ENCODE measurements at regions not wholly inside any gene's neighbourhood (a gene's known extent, or its start where the extent isn't known, plus 50 kb on each side); places are given as distances from the start of the nearest gene placed in this dataset.

DNA sequence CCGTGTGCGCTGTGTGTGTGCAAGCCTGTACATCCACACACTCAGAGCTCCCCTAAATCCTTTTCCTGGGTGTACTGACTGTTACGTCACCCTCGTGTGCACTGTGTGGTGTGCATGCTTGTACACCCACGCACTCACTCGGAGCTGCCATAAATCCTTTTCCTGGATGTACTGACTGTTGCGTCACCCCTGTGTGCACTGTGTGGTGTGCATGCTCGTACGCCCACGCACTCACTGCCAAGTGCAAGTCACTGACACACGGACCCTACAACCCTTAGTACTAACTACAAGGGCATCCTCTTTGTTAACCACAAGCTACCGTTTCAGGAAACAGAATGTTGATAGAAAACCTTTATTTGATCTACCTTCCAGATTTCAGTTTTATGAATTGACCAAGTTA lies 983.4 kb downstream of the EFNB2 start:
- Histone ChIP-seq H3K4me3 (ENCODE audit: low read depth in 1 of 2, low read length in 1 of 2) (no peak overlapping the region), H3K27ac (no peak overlapping the region), H3K27me3 (no peaks in the 10 kb centered on the region), H3K36me3 (no peaks in the 10 kb centered on the region), H3K9me3 (no peaks in the 10 kb centered on the region), H3K4me1 (ENCODE audit: control insufficient read depth in 1 of 2, insufficient read depth in 1 of 2, low read depth in 1 of 2, low read length in 1 of 2) (no peaks in the 10 kb centered on the region)
- TF ChIP-seq, protein P1, sequence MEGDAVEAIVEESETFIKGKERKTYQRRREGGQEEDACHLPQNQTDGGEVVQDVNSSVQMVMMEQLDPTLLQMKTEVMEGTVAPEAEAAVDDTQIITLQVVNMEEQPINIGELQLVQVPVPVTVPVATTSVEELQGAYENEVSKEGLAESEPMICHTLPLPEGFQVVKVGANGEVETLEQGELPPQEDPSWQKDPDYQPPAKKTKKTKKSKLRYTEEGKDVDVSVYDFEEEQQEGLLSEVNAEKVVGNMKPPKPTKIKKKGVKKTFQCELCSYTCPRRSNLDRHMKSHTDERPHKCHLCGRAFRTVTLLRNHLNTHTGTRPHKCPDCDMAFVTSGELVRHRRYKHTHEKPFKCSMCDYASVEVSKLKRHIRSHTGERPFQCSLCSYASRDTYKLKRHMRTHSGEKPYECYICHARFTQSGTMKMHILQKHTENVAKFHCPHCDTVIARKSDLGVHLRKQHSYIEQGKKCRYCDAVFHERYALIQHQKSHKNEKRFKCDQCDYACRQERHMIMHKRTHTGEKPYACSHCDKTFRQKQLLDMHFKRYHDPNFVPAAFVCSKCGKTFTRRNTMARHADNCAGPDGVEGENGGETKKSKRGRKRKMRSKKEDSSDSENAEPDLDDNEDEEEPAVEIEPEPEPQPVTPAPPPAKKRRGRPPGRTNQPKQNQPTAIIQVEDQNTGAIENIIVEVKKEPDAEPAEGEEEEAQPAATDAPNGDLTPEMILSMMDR (IDR thresholded peaks at IDR 0.05): no peak

DNA sequence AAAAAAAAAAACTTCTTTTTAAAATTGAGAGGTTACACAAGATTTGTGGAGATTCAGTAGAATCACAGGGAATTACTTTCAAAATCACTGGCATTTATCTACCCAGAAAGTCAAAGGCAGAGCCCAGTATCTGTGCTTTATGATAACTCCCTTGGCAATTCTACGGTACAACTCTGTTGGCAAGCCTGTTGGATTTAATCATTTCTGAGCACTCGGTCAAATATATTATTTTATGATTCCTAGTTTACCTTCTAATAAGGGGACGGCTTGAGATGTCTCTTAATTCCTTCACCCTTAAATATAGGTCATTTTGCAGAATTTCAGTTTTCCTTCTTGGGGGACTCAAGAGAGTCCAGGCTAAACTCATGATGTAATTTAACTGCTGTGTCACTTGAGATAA lies 987.6 kb downstream of the EFNB2 start:
- TF ChIP-seq, protein P1 (IDR thresholded peaks at IDR 0.05): no peak
- Histone ChIP-seq H3K9me3 (no peaks in the 10 kb centered on the region), H3K4me3 (ENCODE audit: low read depth in 1 of 2, low read length in 1 of 2) (no peak overlapping the region), H3K36me3 (no peaks in the 10 kb centered on the region), H3K27me3 (no peaks in the 10 kb centered on the region), H3K27ac (no peak overlapping the region), H3K4me1 (ENCODE audit: control insufficient read depth in 1 of 2, insufficient read depth in 1 of 2, low read depth in 1 of 2, low read length in 1 of 2) (no peaks in the 10 kb centered on the region)

DNA sequence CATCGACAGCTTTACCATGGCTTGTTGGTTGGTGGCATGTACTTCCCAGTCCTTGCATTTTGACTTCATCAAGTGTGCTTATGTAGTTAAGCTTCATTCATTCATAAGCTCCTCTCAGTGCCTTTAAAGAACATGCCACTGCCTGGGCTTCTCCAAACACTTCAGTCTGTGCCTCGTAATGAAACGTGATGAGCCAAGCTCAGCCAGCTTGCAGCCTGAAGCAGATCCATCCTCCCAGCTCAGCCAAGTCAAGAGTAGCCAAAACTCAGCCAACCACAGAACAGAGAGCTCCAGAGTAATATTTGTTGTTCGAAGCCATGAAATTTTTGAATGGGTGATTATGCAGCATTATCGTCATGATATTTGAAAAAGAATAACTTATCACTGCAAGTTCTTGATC lies 989.7 kb downstream of the EFNB2 start:
- TF ChIP-seq, protein P1 (IDR thresholded peaks at IDR 0.05): no peak
- Histone ChIP-seq H3K27ac (no peak overlapping the region), H3K4me3 (ENCODE audit: low read depth in 1 of 2, low read length in 1 of 2) (no peak overlapping the region)

DNA sequence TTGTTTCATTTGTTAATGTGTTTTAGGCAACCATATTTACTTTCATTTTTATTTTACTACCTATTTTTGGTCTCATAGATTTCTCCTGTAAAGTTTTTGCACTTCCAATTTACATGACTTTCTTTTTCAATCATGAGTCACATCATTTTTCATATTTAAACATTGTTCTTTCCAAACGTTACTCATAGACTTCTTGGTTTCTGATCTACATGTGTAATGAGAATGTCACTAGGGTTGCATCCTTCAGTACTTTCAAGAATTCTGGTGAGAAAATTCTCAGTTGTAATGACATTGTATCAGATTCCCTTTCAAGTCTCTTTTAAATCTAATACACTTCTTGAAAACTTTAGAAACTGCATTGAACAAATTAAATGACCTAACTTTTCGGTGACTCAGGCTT lies 991.7 kb downstream of the EFNB2 start:
- no peak overlapping the region for H3K27ac ChIP-seq

More for the DNA sequence above, 989.7 kb downstream of the EFNB2 start:
- Histone ChIP-seq H3K27me3 (no peaks in the 10 kb centered on the region), H3K9me3 (no peaks in the 10 kb centered on the region), H3K4me1 (ENCODE audit: control insufficient read depth in 1 of 2, insufficient read depth in 1 of 2, low read depth in 1 of 2, low read length in 1 of 2) (no peaks in the 10 kb centered on the region), H3K36me3 (no peaks in the 10 kb centered on the region)

DNA sequence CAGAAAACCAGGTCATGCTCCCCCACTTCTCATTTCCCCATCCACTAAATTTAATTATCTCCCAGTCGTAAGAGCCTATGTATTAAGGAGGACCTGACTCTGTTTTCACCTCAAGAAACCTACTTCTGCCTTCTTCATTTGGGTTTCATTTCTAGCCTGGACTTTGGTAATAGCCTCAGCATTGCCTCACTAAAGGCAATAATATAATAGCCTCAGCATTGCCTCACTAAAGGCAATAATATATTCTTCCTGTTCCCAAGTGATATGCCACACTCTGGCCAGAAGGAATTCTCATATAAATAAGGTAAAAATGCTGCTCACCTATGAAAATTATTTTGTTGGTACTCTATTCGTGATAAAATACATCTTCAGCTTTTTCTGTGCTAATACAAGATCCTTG lies 993.9 kb downstream of the EFNB2 start:
- Histone ChIP-seq H3K27ac (no peak overlapping the region), H3K9me3 (no peaks in the 10 kb centered on the region), H3K4me3 (ENCODE audit: low read depth in 1 of 2, low read length in 1 of 2) (no peak overlapping the region), H3K4me1 (ENCODE audit: control insufficient read depth in 1 of 2, insufficient read depth in 1 of 2, low read depth in 1 of 2, low read length in 1 of 2) (no peaks in the 10 kb centered on the region), H3K36me3 (no peaks in the 10 kb centered on the region), H3K27me3 (no peaks in the 10 kb centered on the region)
- TF ChIP-seq, protein P1 (IDR thresholded peaks at IDR 0.05): no peak

More for the DNA sequence above, 991.7 kb downstream of the EFNB2 start:
- H3K9me3 ChIP-seq: no peaks in the 10 kb centered on the region
- no peak overlapping the region for H3K4me3 ChIP-seq (ENCODE audit: low read depth in 1 of 2, low read length in 1 of 2)
- TF ChIP-seq, protein P1 (IDR thresholded peaks at IDR 0.05): no peak
- no peaks in the 10 kb centered on the region for H3K27me3 ChIP-seq
- H3K4me1 ChIP-seq (ENCODE audit: control insufficient read depth in 1 of 2, insufficient read depth in 1 of 2, low read depth in 1 of 2, low read length in 1 of 2): no peaks in the 10 kb centered on the region
- H3K36me3 ChIP-seq: no peaks in the 10 kb centered on the region

DNA sequence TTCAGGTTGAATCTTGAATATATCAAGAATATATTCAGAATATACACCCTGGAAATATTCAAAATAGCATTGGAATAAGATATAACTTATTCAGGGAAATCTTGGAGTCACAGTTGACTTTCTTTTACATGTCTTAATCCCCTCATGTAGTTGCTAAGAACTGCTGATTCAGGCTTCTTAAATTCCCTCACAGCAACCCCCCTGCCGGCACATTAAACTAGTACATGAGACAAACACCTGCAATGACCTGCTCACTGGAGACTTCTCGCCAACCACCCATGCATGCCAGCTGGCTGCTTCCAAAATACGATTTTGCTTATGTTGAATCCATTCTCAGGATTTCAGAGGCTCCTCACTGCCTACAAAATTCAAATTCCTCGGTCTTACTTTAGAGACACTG lies 997.1 kb downstream of the EFNB2 start:
- Histone ChIP-seq H3K4me1 (ENCODE audit: control insufficient read depth in 1 of 2, insufficient read depth in 1 of 2, low read depth in 1 of 2, low read length in 1 of 2) (no peaks in the 10 kb centered on the region), H3K9me3 (no peaks in the 10 kb centered on the region), H3K4me3 (ENCODE audit: low read depth in 1 of 2, low read length in 1 of 2) (no peak overlapping the region), H3K36me3 (no peaks in the 10 kb centered on the region), H3K27ac (no peak overlapping the region), H3K27me3 (no peaks in the 10 kb centered on the region)
- TF ChIP-seq, protein P1 (IDR thresholded peaks at IDR 0.05): no peak

Measured in neutrophil (primary cell).